ENCODE measurements at regions not wholly inside any gene's neighbourhood (a gene's known extent, or its start where the extent isn't known, plus 50 kb on each side); places are given as distances from the start of the nearest gene placed in this dataset.

DNA sequence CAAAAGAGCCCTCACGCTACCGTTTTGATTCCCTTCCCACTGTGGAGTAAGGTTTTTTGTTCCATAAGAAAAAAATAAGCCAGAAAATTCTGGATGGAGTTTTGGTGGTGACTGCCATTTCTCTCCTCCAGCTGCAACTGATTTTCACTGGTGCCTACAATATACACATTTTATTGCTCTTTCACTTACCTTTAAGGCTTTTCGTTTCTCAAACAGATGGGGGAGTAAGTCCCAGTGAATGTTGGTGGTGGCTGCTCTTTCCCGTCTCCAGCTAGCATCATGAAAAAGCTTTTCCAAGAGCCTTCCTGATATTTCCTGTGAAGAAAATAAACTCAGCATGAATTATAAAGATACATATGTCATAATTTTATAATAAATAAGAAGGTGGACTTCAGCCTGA lies 932.5 kb upstream of the PIK3C3 start:
- no peak overlapping the region for H3K9ac ChIP-seq (replicated peaks; ENCODE audit: extremely low read depth, insufficient read depth, low read length)
- H3K4me3 ChIP-seq (replicated peaks in 1 of 3; ENCODE audit: insufficient read depth in 1 of 3, low read depth in 1 of 3, low read length in 3 of 3) = no peak overlapping the region
- no TSS peak for BruUV-seq (replicated peaks)
- intact Hi-C loops (cut with micrococcal nuclease) = no loop called here
- no peaks in the 10 kb centered on the region for H3K36me3 ChIP-seq (ENCODE audit: control insufficient read depth in 2 of 2, extremely low read depth in 1 of 2, insufficient read depth in 2 of 2, low read length in 2 of 2)
- no peak for DNase-seq (ENCODE audit: low read depth, low spot score)
- ChIA-PET CTCF (no interaction called here), POLR2A (no interaction called here)
- dilution Hi-C loops (cut with MboI; ENCODE audit: extremely low pct_ligation_motif_present, low sequenced_read_pairs) = no loop called here
- H3K4me1 ChIP-seq (ENCODE audit: control insufficient read depth, extremely low read depth, insufficient read depth, low read length) = no peaks in the 10 kb centered on the region
- no peak overlapping the region for H3K27ac ChIP-seq (ENCODE audit: insufficient read depth, low read depth, low read length)
- no peaks in the 10 kb centered on the region for H3K79me2 ChIP-seq (ENCODE audit: control insufficient read depth, insufficient read depth, low read length)
- no peaks in the 10 kb centered on the region for H3K27me3 ChIP-seq (ENCODE audit: control insufficient read depth in 2 of 2, insufficient read depth in 2 of 2, low read length in 2 of 2)
- H3K9me3 ChIP-seq (replicated peaks; ENCODE audit: control insufficient read depth, insufficient read depth, low read length) = no peaks in the 10 kb centered on the region
- no peaks in the 10 kb centered on the region for H3K9me1 ChIP-seq (replicated peaks; ENCODE audit: control insufficient read depth, extremely low read depth, insufficient read depth, low read length)
- H4K20me1 ChIP-seq (replicated peaks; ENCODE audit: control insufficient read depth, extremely low read depth, insufficient read depth, low read length) = no peaks in the 10 kb centered on the region
- H2AFZ ChIP-seq (ENCODE audit: low read depth, low read length) = no peak overlapping the region
- TF ChIP-seq, protein P1, sequence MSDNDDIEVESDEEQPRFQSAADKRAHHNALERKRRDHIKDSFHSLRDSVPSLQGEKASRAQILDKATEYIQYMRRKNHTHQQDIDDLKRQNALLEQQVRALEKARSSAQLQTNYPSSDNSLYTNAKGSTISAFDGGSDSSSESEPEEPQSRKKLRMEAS (IDR thresholded peaks at IDR 0.05; ENCODE audit: insufficient read depth, insufficient read length) = no peak
- TF ChIP-seq POLR2AphosphoS5 (IDR thresholded peaks at IDR 0.05; ENCODE audit: insufficient read depth, low read depth, low read length) (no peak), JUN (IDR thresholded peaks at IDR 0.05; ENCODE audit: borderline replicate concordance, insufficient read depth, insufficient read length, low read depth) (no peak)
- TF ChIP-seq, protein P2, sequence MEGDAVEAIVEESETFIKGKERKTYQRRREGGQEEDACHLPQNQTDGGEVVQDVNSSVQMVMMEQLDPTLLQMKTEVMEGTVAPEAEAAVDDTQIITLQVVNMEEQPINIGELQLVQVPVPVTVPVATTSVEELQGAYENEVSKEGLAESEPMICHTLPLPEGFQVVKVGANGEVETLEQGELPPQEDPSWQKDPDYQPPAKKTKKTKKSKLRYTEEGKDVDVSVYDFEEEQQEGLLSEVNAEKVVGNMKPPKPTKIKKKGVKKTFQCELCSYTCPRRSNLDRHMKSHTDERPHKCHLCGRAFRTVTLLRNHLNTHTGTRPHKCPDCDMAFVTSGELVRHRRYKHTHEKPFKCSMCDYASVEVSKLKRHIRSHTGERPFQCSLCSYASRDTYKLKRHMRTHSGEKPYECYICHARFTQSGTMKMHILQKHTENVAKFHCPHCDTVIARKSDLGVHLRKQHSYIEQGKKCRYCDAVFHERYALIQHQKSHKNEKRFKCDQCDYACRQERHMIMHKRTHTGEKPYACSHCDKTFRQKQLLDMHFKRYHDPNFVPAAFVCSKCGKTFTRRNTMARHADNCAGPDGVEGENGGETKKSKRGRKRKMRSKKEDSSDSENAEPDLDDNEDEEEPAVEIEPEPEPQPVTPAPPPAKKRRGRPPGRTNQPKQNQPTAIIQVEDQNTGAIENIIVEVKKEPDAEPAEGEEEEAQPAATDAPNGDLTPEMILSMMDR (IDR thresholded peaks at IDR 0.05; ENCODE audit: extremely low read depth in 1 of 2, insufficient read depth in 1 of 2, low read depth in 1 of 2, low read length in 2 of 2) = no peak
- no peak for FAIRE-seq
- H3K4me2 ChIP-seq (ENCODE audit: insufficient read depth, low read length) = no peak overlapping the region

DNA sequence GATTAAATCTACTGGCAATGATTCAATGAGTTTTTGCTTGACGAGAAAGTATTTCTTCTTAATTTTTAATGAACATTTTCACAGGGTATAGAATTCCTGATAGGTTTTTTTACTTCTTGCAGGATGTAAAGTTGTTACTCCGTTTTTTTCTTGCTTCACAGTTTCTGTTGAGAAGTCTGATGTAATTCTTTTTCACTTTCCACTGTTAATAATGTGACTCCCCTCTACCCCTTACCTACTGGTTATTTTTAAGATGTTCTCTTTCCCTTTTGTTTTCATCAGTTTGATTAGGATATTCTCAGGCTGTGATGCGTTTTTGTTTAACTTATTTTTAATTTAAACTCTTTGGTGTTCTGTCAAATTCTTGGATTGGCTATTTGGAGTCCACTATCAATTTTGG lies 933.9 kb upstream of the PIK3C3 start:
- Histone ChIP-seq H3K4me1 (ENCODE audit: control insufficient read depth, extremely low read depth, insufficient read depth, low read length) (no peaks in the 10 kb centered on the region), H2AFZ (ENCODE audit: low read depth, low read length) (no peak overlapping the region), H3K4me3 (replicated peaks in 1 of 3; ENCODE audit: insufficient read depth in 1 of 3, low read depth in 1 of 3, low read length in 3 of 3) (no peak overlapping the region), H3K9me3 (replicated peaks; ENCODE audit: control insufficient read depth, insufficient read depth, low read length) (no peaks in the 10 kb centered on the region), H4K20me1 (replicated peaks; ENCODE audit: control insufficient read depth, extremely low read depth, insufficient read depth, low read length) (no peaks in the 10 kb centered on the region), H3K27me3 (ENCODE audit: control insufficient read depth in 2 of 2, insufficient read depth in 2 of 2, low read length in 2 of 2) (no peaks in the 10 kb centered on the region), H3K79me2 (ENCODE audit: control insufficient read depth, insufficient read depth, low read length) (no peaks in the 10 kb centered on the region), H3K27ac (ENCODE audit: insufficient read depth, low read depth, low read length) (no peak overlapping the region), H3K4me2 (ENCODE audit: insufficient read depth, low read length) (no peak overlapping the region), H3K9me1 (replicated peaks; ENCODE audit: control insufficient read depth, extremely low read depth, insufficient read depth, low read length) (no peaks in the 10 kb centered on the region), H3K36me3 (ENCODE audit: control insufficient read depth in 2 of 2, extremely low read depth in 1 of 2, insufficient read depth in 2 of 2, low read length in 2 of 2) (no peaks in the 10 kb centered on the region), H3K9ac (replicated peaks; ENCODE audit: extremely low read depth, insufficient read depth, low read length) (no peak overlapping the region)
- BruUV-seq (replicated peaks) = no TSS peak
- no peak for DNase-seq (ENCODE audit: low read depth, low spot score)
- CTCF ChIA-PET = no interaction called here
- POLR2A ChIA-PET = no interaction called here
- no peak for FAIRE-seq
- intact Hi-C loops (cut with micrococcal nuclease) = no loop called here
- TF ChIP-seq FOS (IDR thresholded peaks at IDR 0.05; ENCODE audit: borderline replicate concordance, insufficient read depth, low read length) = no peak
- no peak for TF ChIP-seq MYC (IDR thresholded peaks at IDR 0.05; ENCODE audit: low read depth, low read length)
- TF ChIP-seq, protein P2 (IDR thresholded peaks at IDR 0.05; ENCODE audit: extremely low read depth in 1 of 2, insufficient read depth in 1 of 2, low read depth in 1 of 2, low read length in 2 of 2) = no peak
- TF ChIP-seq JUN (IDR thresholded peaks at IDR 0.05; ENCODE audit: borderline replicate concordance, insufficient read depth, insufficient read length, low read depth) = no peak
- no peak for TF ChIP-seq POLR2A (IDR thresholded peaks at IDR 0.05; ENCODE audit: low read depth, low read length)
- TF ChIP-seq, protein P1 (IDR thresholded peaks at IDR 0.05; ENCODE audit: insufficient read depth, insufficient read length) = no peak
- no peak for TF ChIP-seq POLR2AphosphoS5 (IDR thresholded peaks at IDR 0.05; ENCODE audit: insufficient read depth, low read depth, low read length)
- TF ChIP-seq GATA2 (IDR thresholded peaks at IDR 0.05; ENCODE audit: insufficient read depth, insufficient read length, low read depth, low read length) = no peak
- no peak for TF ChIP-seq EZH2 (IDR thresholded peaks at IDR 0.05; ENCODE audit: borderline replicate concordance, low read depth, low read length, severe bottlenecking)
- dilution Hi-C loops (cut with MboI; ENCODE audit: extremely low pct_ligation_motif_present, low sequenced_read_pairs) = no loop called here

All from endothelial cell of umbilical vein (primary cell).